ENCODE measurements at regions not wholly inside any gene's neighbourhood (a gene's known extent, or its start where the extent isn't known, plus 50 kb on each side); places are given as distances from the start of the nearest gene placed in this dataset.

DNA sequence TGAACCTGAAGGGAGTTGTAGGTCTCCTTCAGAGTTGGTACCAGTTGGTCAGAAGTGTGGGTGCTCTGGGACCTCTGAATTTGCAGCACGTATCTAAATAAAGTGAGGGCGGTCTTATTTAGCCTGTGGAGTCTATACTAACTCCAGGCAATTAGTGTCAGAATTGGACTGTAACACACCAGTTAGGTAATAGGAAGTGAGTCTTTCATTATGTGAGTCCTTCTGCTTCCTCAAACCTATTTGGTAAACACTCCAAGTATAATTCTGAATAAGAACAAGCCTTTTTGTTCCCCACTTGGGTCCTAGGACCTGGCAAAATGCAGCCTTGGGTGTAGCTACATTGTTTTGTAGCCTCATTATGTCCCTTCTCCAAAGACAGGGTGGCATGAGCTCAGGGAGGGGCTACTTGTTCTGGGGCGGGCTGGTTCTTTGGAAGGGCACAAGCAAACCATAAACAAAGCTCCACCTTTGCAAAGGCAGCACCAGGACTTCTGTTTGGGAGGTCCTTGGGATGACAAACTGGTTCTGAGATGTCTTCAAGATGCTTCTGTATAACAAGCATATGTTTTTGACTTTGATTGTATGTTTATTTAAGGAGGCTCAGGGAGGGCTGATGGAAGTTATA, 418.0 kb downstream of the ZNF536 start:
- H3K36me3 Mint-ChIP-seq (ENCODE audit: low read depth) = peaks cover 14% of the 10 kb centered on the region
- H3K27me3 Mint-ChIP-seq (ENCODE audit: insufficient read depth, low read depth, poor library complexity) = peaks cover 4% of the 10 kb centered on the region

DNA sequence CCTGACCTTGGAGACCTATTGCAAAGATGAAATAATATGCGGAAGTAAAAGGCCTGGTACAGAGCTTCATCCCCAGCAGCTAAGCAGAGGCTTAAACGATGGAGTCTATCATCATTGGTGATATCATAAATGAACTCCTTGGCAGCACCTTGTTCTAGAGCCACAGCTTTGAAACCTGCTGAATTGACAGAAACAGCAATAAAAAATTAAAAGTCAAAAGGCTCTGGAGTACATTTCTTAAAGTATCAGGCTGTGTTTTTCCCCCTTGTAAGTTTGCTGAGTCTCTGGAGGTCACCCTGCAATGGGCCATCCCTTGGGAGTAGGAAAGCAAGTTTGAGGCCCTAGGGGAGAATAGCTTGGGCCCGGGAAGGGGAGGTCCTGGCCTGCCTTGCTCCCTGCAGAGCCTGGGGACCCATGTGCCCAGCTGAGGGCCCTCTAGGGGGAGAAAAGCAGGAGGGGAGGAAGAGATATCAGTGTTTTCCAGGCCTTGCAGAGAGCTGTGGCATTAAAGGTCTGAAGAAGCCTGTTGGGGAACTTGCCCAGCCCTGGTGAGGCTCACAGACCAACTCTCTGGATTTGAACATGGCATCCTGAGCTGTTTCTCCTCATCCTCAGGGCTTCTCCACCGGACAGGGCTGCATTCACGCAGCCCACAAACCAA, 416.1 kb downstream of the ZNF536 start:
- Histone ChIP-seq H3K9me2 (ENCODE audit: insufficient read depth) (0 out of 2 replicates have a peak, but pooled peaks cover 4% of the 10 kb centered on the region), H3K27ac (ENCODE audit: low read depth) (no peak overlapping the region), H2AFZ (no peak overlapping the region), H3F3A (replicated peaks; ENCODE audit: low read depth) (no peaks in the 10 kb centered on the region), H3K36me3 (ENCODE audit: insufficient read depth) (no peaks in the 10 kb centered on the region), H3K4me2 (no peak overlapping the region), H4K20me1 (replicated peaks; ENCODE audit: insufficient read depth) (no peaks in the 10 kb centered on the region), H3K79me2 (replicated peaks; ENCODE audit: insufficient read depth) (no peaks in the 10 kb centered on the region), H3K4me1 (ENCODE audit: insufficient read depth) (no peaks in the 10 kb centered on the region), H3K4me3 (no peak overlapping the region), H3K27me3 (ENCODE audit: insufficient read depth) (no peaks in the 10 kb centered on the region)
- Mint-ChIP-seq H3K9me3 (peaks cover 28% of the 10 kb centered on the region), H3K27ac (no peak overlapping the region), H3K36me3 (ENCODE audit: low read depth) (peaks cover 14% of the 10 kb centered on the region), H3K4me3 (no peak overlapping the region), H3K4me1 (no peaks in the 10 kb centered on the region), H3K27me3 (ENCODE audit: insufficient read depth, low read depth, poor library complexity) (peaks cover 6% of the 10 kb centered on the region)
- TF ChIP-seq REST (IDR thresholded peaks at IDR 0.05; ENCODE audit: unreplicated experiment) (no peak), JUNB (IDR thresholded peaks at IDR 0.05; ENCODE audit: unreplicated experiment) (no peak), ZNF114 (CRISPR knock-in tag; IDR thresholded peaks at IDR 0.05) (no peak)
- TF ChIP-seq, protein P1, sequence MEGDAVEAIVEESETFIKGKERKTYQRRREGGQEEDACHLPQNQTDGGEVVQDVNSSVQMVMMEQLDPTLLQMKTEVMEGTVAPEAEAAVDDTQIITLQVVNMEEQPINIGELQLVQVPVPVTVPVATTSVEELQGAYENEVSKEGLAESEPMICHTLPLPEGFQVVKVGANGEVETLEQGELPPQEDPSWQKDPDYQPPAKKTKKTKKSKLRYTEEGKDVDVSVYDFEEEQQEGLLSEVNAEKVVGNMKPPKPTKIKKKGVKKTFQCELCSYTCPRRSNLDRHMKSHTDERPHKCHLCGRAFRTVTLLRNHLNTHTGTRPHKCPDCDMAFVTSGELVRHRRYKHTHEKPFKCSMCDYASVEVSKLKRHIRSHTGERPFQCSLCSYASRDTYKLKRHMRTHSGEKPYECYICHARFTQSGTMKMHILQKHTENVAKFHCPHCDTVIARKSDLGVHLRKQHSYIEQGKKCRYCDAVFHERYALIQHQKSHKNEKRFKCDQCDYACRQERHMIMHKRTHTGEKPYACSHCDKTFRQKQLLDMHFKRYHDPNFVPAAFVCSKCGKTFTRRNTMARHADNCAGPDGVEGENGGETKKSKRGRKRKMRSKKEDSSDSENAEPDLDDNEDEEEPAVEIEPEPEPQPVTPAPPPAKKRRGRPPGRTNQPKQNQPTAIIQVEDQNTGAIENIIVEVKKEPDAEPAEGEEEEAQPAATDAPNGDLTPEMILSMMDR (conservative IDR thresholded peaks at IDR 0.05; ENCODE audit: low read depth in 2 of 2) = no peak
- TF ChIP-seq, protein P2, sequence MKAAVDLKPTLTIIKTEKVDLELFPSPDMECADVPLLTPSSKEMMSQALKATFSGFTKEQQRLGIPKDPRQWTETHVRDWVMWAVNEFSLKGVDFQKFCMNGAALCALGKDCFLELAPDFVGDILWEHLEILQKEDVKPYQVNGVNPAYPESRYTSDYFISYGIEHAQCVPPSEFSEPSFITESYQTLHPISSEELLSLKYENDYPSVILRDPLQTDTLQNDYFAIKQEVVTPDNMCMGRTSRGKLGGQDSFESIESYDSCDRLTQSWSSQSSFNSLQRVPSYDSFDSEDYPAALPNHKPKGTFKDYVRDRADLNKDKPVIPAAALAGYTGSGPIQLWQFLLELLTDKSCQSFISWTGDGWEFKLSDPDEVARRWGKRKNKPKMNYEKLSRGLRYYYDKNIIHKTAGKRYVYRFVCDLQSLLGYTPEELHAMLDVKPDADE (IDR thresholded peaks at IDR 0.05) = no peak
- DNase-seq (ENCODE audit: low spot score) (no peak), ATAC-seq (no peak)

More for the DNA sequence above, 418.0 kb downstream of the ZNF536 start:
- Mint-ChIP-seq H3K4me1 (no peaks in the 10 kb centered on the region), H3K4me3 (no peak overlapping the region), H3K9me3 (peaks cover 30% of the 10 kb centered on the region), H3K27ac (no peak overlapping the region)
- Histone ChIP-seq H3K79me2 (replicated peaks; ENCODE audit: insufficient read depth) (no peaks in the 10 kb centered on the region), H2AFZ (no peak overlapping the region), H4K20me1 (replicated peaks; ENCODE audit: insufficient read depth) (no peaks in the 10 kb centered on the region), H3F3A (replicated peaks; ENCODE audit: low read depth) (no peaks in the 10 kb centered on the region), H3K27ac (ENCODE audit: low read depth) (no peak overlapping the region), H3K36me3 (ENCODE audit: insufficient read depth) (no peaks in the 10 kb centered on the region), H3K9me2 (ENCODE audit: insufficient read depth) (0 out of 2 replicates have a peak, but pooled peaks cover 1% of the 10 kb centered on the region), H3K4me2 (no peak overlapping the region), H3K4me3 (no peak overlapping the region), H3K4me1 (ENCODE audit: insufficient read depth) (no peaks in the 10 kb centered on the region), H3K27me3 (ENCODE audit: insufficient read depth) (no peaks in the 10 kb centered on the region)
- DNase-seq (ENCODE audit: low spot score) (no peak), ATAC-seq (no peak)
- TF ChIP-seq CREB1 (CRISPR knock-in tag; IDR thresholded peaks at IDR 0.05; ENCODE audit: low read depth) (no peak), JUNB (IDR thresholded peaks at IDR 0.05; ENCODE audit: unreplicated experiment) (no peak), ZNF331 (CRISPR knock-in tag; IDR thresholded peaks at IDR 0.05; ENCODE audit: low read depth) (no peak)
